Hindlimb muscle (tissue), 1 donor: ENCODE measurements at regions not wholly inside any gene's neighbourhood (a gene's known extent, or its start where the extent isn't known, plus 50 kb on each side); places are given as distances from the start of the nearest gene placed in this dataset.

Experiments used
- DNase-seq: peaks from one replicate; pipeline ENCODE4 v3.0.0-alpha.2; 2013

DNA sequence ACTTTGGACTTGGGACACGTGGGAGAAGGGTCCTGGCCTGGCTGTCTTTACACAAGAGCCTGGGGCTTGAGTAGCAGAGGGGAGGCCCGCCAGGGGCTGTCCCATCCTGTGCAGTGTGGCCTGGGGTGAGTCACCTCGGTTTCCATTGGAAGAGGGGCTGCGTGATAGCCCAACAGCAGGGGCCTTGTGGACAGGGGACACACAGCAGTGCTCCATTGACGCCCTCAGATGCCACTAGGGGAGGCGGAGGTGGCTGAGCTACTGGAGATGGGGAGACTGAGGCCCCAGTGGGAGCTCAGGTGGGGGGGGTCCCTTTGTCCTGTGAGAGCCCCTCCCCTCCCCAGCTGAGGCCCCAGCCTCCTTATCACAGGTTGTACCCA, 50.0 kb upstream of the RNU6ATAC start:
- DNase-seq = no peak

DNA sequence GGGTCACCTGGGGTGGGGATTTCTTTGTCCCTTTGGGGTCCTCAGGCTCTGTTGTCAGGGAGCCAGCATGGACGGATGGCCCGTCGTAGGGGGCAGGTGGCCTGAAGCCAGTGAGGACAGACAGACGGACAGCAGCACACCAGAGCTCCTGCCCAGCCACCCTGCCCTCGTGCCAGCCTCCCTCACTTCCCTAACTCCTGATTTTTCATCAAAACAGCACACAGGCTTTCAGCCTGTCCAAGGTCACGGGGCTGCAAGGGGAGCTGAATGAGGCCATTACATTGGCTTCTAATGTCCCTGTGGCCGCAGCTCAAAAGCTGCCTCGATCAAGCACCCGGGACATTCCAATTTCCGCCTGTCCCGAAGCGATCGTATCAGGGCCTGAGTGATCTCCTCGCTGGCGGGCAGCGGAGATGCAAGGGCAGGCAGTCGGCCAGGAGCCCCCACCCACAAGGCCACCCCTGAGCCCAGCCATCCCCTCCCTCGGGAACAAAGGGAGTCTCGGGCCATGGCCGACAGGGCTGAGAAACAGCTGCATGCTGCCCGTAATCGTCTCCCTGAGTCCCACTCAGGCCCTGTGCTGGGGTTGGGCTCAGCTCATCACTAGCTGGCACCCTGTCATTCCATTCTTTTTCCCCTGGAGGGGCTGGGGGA, 50.5 kb upstream of the RNU6ATAC start:
- DNase-seq = no peak

DNA sequence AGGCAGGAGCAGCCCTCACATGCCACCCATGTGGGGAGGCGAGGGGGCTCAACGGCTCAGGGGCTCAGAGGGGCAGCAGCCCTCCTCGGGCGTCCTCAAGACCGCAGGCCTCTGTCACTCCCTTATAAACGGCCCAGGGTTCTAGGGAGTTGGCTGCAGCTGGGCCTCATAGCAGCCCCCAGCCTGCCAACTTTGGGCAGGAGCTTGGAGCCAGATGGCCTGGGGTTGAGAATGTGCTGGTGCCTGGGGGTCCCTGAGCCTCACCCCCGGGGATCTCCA, 51.0 kb upstream of the RNU6ATAC start:
- DNase-seq = no peak

- no peak for DNase-seq
These were observed 51.5 kb upstream of the RNU6ATAC start for GRCh38 chr9:134215699-134216448.

GRCh38 chr9:134216449-134216951, 52.1 kb upstream of the RNU6ATAC start:
- no peak for DNase-seq

- DNase-seq = no peak
These were observed 52.6 kb upstream of the RNU6ATAC start for GRCh38 chr9:134216961-134217360.

DNA sequence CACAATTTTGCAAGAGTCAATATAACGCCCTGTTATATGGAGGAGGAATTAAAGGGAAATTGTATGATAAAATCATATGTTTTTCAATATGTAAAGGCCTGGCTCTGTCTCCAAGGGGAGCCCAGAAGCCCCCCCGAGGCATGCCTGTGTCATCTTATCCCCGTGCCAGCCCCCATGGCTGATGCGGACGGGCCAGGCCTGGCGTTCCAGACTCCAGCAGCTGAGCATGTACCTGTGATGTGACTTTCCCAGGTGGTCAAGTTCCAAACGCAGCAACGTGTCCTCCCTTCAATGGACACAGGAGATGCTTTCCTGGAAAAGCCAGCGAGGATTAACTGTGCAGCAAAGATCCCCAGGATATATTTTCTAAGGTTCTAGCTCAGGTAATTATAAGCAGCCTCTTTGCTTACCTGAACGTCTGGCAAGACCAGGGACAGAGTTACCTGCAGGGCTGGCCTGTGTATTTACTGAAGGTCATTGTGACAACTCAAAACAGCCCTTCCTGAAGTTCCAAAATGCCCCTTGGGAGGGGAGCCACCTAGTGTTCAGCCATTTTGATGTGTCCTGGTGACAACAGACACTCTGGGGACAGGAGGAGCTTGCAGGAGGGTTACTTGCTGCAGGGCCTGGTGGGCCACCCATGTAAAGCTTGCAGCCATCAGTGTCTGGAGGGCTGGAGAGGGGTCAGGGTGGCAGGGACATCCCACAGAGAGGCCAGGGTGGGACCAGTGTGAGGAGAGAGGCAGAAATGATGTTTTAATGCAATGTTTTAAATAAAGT, 53.3 kb upstream of the RNU6ATAC start:
- no peak for DNase-seq

DNA sequence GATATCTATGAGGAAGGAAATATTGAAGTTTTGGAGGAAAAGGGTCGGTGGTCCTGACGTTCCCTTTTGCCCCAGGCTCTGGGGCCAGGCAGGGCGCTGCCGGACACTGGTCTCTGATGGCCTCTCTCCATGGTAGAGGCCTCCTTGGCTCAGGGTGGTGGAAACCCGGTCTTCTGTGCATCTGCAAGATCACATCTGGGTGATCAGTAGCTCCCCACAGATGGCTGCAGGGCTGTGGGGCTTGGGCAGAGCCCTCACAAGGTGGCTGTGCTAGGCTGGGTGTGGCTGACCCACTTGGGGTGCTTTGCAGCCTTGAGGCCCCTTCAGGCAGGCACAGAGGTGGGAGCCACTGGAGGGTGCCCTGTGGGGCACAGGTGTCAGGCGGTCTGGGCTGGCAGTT, 53.9 kb upstream of the RNU6ATAC start:
- no peak for DNase-seq

DNA sequence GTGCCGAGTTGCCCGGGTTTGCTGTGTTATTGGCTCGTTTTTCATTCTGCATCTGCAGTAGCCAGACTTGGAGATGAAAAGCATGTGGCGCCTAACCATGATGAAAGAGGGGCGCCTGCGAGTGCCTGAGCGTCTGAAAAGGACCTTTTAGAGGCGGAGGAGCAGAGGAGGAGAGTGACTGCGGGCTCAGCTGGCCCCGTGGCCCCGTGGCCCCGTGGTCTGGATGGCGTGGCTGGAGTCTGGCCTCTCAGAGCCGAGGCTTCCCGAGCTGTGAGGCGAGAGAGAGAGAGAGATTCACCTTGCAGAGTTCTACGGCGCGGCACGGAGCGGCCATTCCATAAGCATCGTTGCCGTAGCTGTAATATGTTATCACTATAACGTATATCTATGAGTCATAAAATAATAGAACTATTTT, 55.3 kb upstream of the RNU6ATAC start:
- DNase-seq = no peak

GRCh38 chr9:134220311-134220710, 55.9 kb upstream of the RNU6ATAC start:
- no peak for DNase-seq

DNA sequence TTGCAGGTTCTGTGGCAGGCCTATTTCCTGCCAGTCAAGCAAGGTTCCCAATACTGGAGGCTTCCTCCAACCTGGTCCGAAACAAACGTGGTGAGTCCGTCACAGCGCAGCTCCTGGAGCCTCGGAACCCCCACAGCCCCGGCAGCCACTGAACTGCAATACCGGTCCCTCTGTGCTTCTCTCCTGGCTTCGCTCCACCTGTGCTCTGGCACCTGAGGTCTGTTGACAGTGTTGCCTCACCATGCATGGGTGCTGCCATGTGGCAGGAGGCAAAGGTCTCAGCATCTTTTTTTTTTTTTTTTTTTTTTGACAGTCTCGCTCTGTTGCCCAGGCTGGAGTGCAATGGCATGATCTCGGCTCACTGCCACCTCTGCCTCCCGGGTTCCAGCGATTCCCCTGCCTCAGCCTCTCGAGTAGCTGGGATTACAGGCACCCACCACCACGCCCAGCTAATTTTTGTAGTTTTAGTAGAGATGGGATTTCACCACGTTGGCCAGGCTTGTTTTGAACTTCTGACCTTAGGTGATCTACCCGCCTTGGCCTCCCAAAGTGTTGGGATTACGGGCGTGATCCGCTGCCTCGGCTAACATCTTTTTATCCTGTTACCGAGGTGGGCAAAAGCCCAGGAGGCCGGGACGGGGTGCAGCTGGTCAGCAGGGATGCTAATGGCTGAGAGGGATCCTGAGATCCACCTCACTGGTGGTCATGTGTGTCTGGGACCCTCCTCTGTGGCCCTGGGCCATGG, 57.1 kb upstream of the RNU6ATAC start:
- no peak for DNase-seq

DNA sequence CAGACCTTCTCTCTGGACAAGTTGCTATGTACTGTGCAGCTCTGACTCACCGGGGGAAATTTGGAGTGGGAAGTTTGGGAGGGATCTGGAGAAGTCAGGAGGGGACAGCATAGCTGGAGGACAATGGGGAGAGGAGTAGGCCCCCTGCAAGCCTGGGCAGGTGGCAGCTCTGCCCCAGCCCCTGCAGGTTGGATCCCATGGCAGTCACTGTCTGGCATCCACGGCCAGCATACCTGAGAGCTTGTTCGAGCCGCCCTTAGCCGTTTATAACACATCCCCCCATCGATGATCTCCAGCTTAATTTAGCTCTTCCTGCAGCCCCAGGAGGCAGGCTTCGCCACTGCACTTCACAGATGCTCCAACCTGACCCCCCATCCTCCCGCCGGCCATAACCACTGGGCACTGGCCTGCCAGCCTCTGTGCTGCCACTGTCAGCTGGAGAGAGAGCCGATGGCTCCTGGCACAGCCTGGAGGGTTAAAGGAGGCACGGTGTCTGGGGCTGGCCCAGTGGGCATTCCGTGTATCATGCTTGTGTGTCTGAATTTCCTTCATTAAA, 57.7 kb upstream of the RNU6ATAC start:
- no peak for DNase-seq

DNA sequence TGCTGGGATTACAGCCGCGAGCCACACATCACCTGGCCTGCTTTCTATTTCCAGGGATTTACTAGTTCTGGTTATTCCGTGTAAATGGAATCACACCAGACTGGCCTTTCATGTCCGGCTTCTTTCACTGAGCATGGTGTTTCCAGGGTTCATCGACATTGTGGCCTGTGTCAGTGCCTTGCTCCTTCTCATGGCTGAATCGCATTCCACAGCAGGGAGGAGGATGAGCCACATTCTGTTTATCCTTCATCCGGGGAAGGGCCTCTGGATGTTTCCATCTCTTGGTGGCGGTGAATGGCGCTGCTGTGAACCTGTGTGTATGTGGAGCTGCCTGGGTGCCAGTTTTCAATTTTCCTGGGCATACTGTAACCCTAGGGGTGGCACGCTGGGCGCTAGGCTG, 58.7 kb upstream of the RNU6ATAC start:
- no peak for DNase-seq

- DNase-seq = no peak
These were observed 59.3 kb upstream of the RNU6ATAC start for GRCh38 chr9:134223591-134224122.

GRCh38 chr9:134224127-134224526, 59.8 kb upstream of the RNU6ATAC start:
- no peak for DNase-seq

GRCh38 chr9:134224567-134225093, 60.3 kb upstream of the RNU6ATAC start:
- DNase-seq = no peak

- DNase-seq = no peak
These were observed 60.8 kb upstream of the RNU6ATAC start for GRCh38 chr9:134225186-134225585.

GRCh38 chr9:134225816-134226215, 61.5 kb upstream of the RNU6ATAC start:
- DNase-seq = no peak

DNA sequence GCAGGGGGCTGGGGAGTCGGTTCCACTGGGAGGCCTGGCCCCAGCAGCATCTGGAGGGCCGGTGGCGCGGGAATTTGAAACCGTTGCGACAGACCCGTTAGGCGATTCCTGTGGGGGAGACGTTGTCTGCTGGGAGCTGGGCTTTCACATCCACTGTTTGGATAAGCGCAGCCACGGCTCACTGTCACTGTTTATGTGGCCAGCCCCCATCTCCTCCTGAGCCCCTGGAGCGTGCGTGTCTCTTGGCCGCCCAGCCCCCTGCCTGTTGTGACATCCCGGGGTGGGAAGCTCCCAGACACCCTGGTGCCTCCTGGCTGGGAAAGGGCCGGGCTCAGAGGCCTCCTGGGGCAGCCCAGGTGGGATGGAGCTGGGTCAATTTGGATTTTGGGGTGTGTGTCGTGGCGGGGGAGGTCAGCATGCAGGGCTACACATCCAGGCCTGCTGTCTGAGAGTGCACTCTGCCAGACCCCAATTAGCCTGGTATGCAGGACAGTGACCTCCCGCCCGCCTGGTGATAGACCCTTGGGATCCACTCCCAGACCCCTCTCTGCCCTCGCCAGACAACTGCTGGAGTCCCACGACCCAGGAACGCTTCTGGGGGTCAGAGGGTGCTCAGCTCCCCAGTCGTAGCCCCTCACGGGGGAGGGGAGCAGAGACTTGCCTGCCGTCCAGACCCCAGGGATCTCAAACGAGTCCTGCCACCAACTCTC, 62.0 kb upstream of the RNU6ATAC start:
- DNase-seq = no peak

- DNase-seq = no peak
These were observed 63.4 kb upstream of the RNU6ATAC start for GRCh38 chr9:134227451-134228411.
